GM12878 (cell line): ENCODE measurements at regions not wholly inside any gene's neighbourhood (a gene's known extent, or its start where the extent isn't known, plus 50 kb on each side); places are given as distances from the start of the nearest gene placed in this dataset.

Experiments
- ATAC-seq: fragments of 200-7000 bp; cut with Tn5 transposase; 3 replicates; pipeline ENCODE4 v1.9.1; 2020; ENCODE audit warnings: mild to moderate bottlenecking, moderate library complexity
- BruUV-seq: library from RNA; stranded (reverse); fragments of 400-500 nt; replicated peaks from 2 replicates; lab custom pipeline; 2021; lab: Mats Ljungman, UMichigan
- CTCF ChIA-PET: fragments of 300-600 bp; sonication (Branson Sonifier 250); formaldehyde crosslinking; extraction: SDS; loops from one replicate; lab custom pipeline; 2021; ENCODE audit warnings: inconsistent platforms; lab: Yijun Ruan, JAX
- POLR2A ChIA-PET: fragments of 350-600 bp; formaldehyde crosslinking; extraction: SDS; loops from one replicate; lab custom pipeline; 2021; ENCODE audit warnings: inconsistent platforms; lab: Charles Lee
- RAD21 ChIA-PET: fragments of 300-600 bp; sonication (Branson Sonifier 250); formaldehyde crosslinking; loops from one replicate; lab custom pipeline; 2023; ENCODE audit warnings: antibody characterized with exemption; ENCODE audit not compliant: unreplicated experiment; lab: Charles Lee
- SMC1A ChIA-PET: fragments of 300-600 bp; sonication (Branson Sonifier 250); formaldehyde crosslinking; loops from one replicate; lab custom pipeline; 2023; ENCODE audit not compliant: unreplicated experiment, uncharacterized antibody; lab: Charles Lee
- DNase-seq: peaks from one replicate; pipeline ENCODE4 v3.0.0-alpha.2; 2011; ENCODE audit warnings: low read depth, low spot score
- FAIRE-seq: peaks from 3 replicates; lab custom pipeline; 2011; peaks lifted over from hg19 to GRCh38; lab: Jason Lieb, UNC
- H2AFZ ChIP-seq: 2 replicates; pipeline ENCODE4 v1.6.0; 2011; ENCODE audit warnings: low read depth, low read length, control low read depth; ENCODE audit not compliant: control insufficient read depth
- H3K27ac ChIP-seq: 2 replicates; pipeline ENCODE4 v1.5.1; 2011; ENCODE audit warnings: control low read depth; ENCODE audit not compliant: control insufficient read depth, insufficient read depth
- H3K27me3 ChIP-seq, 2 experiments: replicated peaks in 1 of 2; 2 replicates each; pipeline versions ENCODE4 v1.6.0 to v1.6.1; 2011; ENCODE audit warnings: low read length in 1 of 2; ENCODE audit not compliant: control insufficient read depth in 2 of 2, insufficient read depth in 2 of 2
- H3K36me3 ChIP-seq, 2 experiments: 2 replicates each; pipeline ENCODE4 v1.5.1; 2011; ENCODE audit warnings: low read length in 1 of 2; ENCODE audit not compliant: control insufficient read depth in 2 of 2, insufficient read depth in 2 of 2
- H3K4me1 ChIP-seq: 2 replicates; pipeline ENCODE4 v1.6.1; 2011; ENCODE audit warnings: mild to moderate bottlenecking, low read length, moderate library complexity, mixed read lengths; ENCODE audit not compliant: control insufficient read depth, insufficient read depth
- H3K4me2 ChIP-seq: 2 replicates; pipeline ENCODE4 v1.6.0; 2011; ENCODE audit warnings: control low read depth; ENCODE audit not compliant: control insufficient read depth, insufficient read depth
- H3K4me3 ChIP-seq: fragments of 200-600 bp; sonication (generic); 2 replicates; pipeline ENCODE4 v1.5.1; 2016
- H3K79me2 ChIP-seq: 2 replicates; pipeline ENCODE4 v1.6.0; 2011; ENCODE audit warnings: low read length; ENCODE audit not compliant: control insufficient read depth, insufficient read depth
- H3K9ac ChIP-seq: 2 replicates; pipeline ENCODE4 v1.8.0; 2011; ENCODE audit warnings: low read length, control low read depth, mixed read lengths; ENCODE audit not compliant: control insufficient read depth, insufficient read depth
- H3K9me3 ChIP-seq: replicated peaks from 3 replicates; pipeline ENCODE4 v1.5.1; 2011; ENCODE audit warnings: mild to moderate bottlenecking, low read length; ENCODE audit not compliant: control insufficient read depth, insufficient read depth
- H4K20me1 ChIP-seq: 2 replicates; pipeline ENCODE4 v1.6.0; 2011; ENCODE audit not compliant: control insufficient read depth, insufficient read depth
- BHLHE40 ChIP-seq, 2 experiments: fragments of 450-650 bp in 1 of 2; IDR thresholded peaks; 2 replicates each; pipeline ENCODE4 v1.6.1; 2011 to 2017; ENCODE audit warnings: low read depth in 2 of 2, borderline replicate concordance in 1 of 2, improper control_type of control experiment in 1 of 2, low read length in 1 of 2, mild to moderate bottlenecking in 1 of 2
- EED ChIP-seq: sonication (generic); IDR thresholded peaks from 2 replicates; pipeline ENCODE4 v1.6.1; 2016; ENCODE audit warnings: antibody characterized with exemption, low read depth
- EZH2 ChIP-seq: IDR thresholded peaks from 2 replicates; pipeline ENCODE4 v1.6.1; 2012; ENCODE audit warnings: low read depth, mild to moderate bottlenecking, control low read depth, inconsistent platforms, low read length, borderline replicate concordance; ENCODE audit not compliant: control insufficient read depth
- FOXM1 ChIP-seq: IDR thresholded peaks from 2 replicates; pipeline ENCODE4 v1.6.1; 2012; ENCODE audit warnings: low read depth, mild to moderate bottlenecking, inconsistent platforms, low read length, moderate library complexity
- HDAC2 ChIP-seq: fragments of 200-600 bp; sonication (generic); IDR thresholded peaks from 2 replicates; pipeline ENCODE4 v1.6.1; 2017
- MTA2 ChIP-seq: fragments of 450-650 bp; IDR thresholded peaks from 2 replicates; pipeline ENCODE4 v1.6.1; 2016; ENCODE audit warnings: low read depth, mild to moderate bottlenecking, moderate library complexity
- MTA3 ChIP-seq: IDR thresholded peaks from 2 replicates; pipeline ENCODE4 v1.6.1; 2012; ENCODE audit warnings: low read length, inconsistent platforms, borderline replicate concordance
- MYB ChIP-seq: fragments of 150-350 bp; IDR thresholded peaks from 2 replicates; pipeline ENCODE4 v1.6.1; 2014; ENCODE audit warnings: mild to moderate bottlenecking, low read depth, low read length, borderline replicate concordance
- PAX5 ChIP-seq: IDR thresholded peaks from 2 replicates; pipeline ENCODE4 v1.6.1; 2011; ENCODE audit warnings: low read depth, low read length, borderline replicate concordance
- RAD21 ChIP-seq: IDR thresholded peaks from 2 replicates; pipeline ENCODE4 v1.6.1; 2011; ENCODE audit warnings: mild to moderate bottlenecking, low read depth, low read length, moderate library complexity; ENCODE audit not compliant: insufficient read depth
- YY1 ChIP-seq: IDR thresholded peaks from 2 replicates; pipeline ENCODE4 v1.6.1; 2011; ENCODE audit warnings: low read depth, mild to moderate bottlenecking, low read length
- ZSCAN29 ChIP-seq: fragments of 450-650 bp; IDR thresholded peaks from 2 replicates; pipeline ENCODE4 v1.6.1; 2017; ENCODE audit warnings: mild to moderate bottlenecking, moderate library complexity
- WGBS: methylation state at CpG from one replicate; pipeline ENCODE4 v1.1.6; 2016; ENCODE audit warnings: low lambda C conversion rate; ENCODE audit not compliant: insufficient replicate concordance, insufficient coverage; ENCODE audit errors: missing lambda C conversion rate; 5-methylcytosine and 5-hydroxymethylcytosine counted together
- in situ Hi-C: fragments of 300-500 bp; cut with MboI; formaldehyde crosslinking; loops from 9 replicates; pipeline ENCODE4 v1.14.3; 2018; ENCODE audit warnings: mixed read lengths
- intact Hi-C: fragments of 100-400 bp; cut with micrococcal nuclease; formaldehyde crosslinking; loops from one replicate; pipeline ENCODE4 v1.14.2; 2022; ENCODE audit not compliant: unreplicated experiment
- TF ChIP-seq, protein P1 (sequence below): fragments of 450-650 bp; IDR thresholded peaks from 2 replicates; pipeline ENCODE4 v1.6.1; 2017; ENCODE audit warnings: mild to moderate bottlenecking, moderate library complexity
- TF ChIP-seq, protein P2 (sequence below): fragments of 450-650 bp; IDR thresholded peaks from 2 replicates; pipeline ENCODE4 v1.6.1; 2017; ENCODE audit warnings: low read depth, mild to moderate bottlenecking, moderate library complexity
- TF ChIP-seq, protein P3 (sequence below): fragments of 450-650 bp; formaldehyde crosslinking; IDR thresholded peaks from 2 replicates; pipeline ENCODE4 v1.4.0; 2020; ENCODE audit warnings: mild to moderate bottlenecking, moderate library complexity

DNA sequence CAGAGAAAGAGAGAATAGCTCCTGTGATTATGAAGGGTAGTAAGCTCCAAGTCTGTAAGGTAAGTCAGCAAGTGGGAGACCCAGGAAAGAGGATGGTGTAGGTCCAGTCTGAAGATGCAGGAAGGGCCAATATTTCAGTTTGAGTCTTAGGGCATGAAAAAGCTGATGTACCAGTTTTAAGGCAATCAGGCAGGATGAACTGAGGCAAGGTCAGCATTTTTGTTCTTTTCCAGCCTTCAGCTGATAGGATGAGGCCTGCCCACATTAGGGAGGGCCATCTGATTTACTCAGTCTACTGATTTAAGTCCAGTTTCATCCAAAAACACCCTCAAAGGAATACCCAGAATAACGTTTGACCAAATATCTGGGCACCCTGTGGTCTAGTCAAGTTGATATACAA lies 347.3 kb downstream of the CMPK2 start (continued):
- TF ChIP-seq, protein P1, sequence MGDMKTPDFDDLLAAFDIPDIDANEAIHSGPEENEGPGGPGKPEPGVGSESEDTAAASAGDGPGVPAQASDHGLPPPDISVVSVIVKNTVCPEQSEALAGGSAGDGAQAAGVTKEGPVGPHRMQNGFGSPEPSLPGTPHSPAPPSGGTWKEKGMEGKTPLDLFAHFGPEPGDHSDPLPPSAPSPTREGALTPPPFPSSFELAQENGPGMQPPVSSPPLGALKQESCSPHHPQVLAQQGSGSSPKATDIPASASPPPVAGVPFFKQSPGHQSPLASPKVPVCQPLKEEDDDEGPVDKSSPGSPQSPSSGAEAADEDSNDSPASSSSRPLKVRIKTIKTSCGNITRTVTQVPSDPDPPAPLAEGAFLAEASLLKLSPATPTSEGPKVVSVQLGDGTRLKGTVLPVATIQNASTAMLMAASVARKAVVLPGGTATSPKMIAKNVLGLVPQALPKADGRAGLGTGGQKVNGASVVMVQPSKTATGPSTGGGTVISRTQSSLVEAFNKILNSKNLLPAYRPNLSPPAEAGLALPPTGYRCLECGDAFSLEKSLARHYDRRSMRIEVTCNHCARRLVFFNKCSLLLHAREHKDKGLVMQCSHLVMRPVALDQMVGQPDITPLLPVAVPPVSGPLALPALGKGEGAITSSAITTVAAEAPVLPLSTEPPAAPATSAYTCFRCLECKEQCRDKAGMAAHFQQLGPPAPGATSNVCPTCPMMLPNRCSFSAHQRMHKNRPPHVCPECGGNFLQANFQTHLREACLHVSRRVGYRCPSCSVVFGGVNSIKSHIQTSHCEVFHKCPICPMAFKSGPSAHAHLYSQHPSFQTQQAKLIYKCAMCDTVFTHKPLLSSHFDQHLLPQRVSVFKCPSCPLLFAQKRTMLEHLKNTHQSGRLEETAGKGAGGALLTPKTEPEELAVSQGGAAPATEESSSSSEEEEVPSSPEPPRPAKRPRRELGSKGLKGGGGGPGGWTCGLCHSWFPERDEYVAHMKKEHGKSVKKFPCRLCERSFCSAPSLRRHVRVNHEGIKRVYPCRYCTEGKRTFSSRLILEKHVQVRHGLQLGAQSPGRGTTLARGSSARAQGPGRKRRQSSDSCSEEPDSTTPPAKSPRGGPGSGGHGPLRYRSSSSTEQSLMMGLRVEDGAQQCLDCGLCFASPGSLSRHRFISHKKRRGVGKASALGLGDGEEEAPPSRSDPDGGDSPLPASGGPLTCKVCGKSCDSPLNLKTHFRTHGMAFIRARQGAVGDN = no peak
- TF ChIP-seq MTA3 (no peak), ZSCAN29 (no peak), EZH2 (no peak), BHLHE40 (IDR thresholded peaks at IDR 0.05; ENCODE audit: borderline replicate concordance in 1 of 2, low read depth in 2 of 2, low read length in 1 of 2) (no peak)
- TF ChIP-seq, protein P2, sequence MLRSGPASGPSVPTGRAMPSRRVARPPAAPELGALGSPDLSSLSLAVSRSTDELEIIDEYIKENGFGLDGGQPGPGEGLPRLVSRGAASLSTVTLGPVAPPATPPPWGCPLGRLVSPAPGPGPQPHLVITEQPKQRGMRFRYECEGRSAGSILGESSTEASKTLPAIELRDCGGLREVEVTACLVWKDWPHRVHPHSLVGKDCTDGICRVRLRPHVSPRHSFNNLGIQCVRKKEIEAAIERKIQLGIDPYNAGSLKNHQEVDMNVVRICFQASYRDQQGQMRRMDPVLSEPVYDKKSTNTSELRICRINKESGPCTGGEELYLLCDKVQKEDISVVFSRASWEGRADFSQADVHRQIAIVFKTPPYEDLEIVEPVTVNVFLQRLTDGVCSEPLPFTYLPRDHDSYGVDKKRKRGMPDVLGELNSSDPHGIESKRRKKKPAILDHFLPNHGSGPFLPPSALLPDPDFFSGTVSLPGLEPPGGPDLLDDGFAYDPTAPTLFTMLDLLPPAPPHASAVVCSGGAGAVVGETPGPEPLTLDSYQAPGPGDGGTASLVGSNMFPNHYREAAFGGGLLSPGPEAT = no peak

DNA sequence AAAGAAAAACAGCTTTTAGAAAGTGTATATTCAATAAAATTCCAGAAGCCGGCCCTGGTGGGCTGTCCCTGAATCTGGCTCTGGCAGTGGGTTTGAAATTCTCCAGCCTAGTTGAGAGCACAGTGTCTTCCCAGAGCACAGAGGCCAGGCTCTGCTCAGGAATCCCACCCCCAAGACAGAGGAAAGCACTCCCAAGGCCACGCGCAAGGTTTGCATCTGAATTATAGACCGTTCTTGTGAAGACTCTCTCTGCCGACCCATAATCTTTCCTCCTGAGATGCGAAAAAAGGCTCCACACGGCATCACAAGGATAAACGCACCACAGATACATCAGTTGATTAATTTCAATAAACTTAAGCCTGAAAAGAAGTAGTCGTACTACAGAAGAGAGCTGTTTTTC lies 342.2 kb downstream of the CMPK2 start:
- SMC1A ChIA-PET = interaction anchor here (0.6 kb wide), 1 partner anchor 10 kb away, joined by 3 read pairs; no protein-coding TSS in a partner anchor
- H3K4me2 ChIP-seq = no peak overlapping the region
- H2AFZ ChIP-seq = no peak overlapping the region
- H3K9me3 ChIP-seq = no peaks in the 10 kb centered on the region
- in situ Hi-C loops (no loop called here), intact Hi-C loops (no loop called here)
- no TSS peak for BruUV-seq
- ATAC-seq (no peak), DNase-seq (no peak), FAIRE-seq (no peak)
- no peaks in the 10 kb centered on the region for H3K79me2 ChIP-seq
- RAD21 ChIA-PET = no interaction called here
- no peaks in the 10 kb centered on the region for H4K20me1 ChIP-seq
- H3K36me3 ChIP-seq = no peaks in the 10 kb centered on the region
- POLR2A ChIA-PET = no interaction called here
- CTCF ChIA-PET = no interaction called here
- 57% methylated on average over 9 of the region's 9 CpGs for WGBS
- H3K4me1 ChIP-seq = no peaks in the 10 kb centered on the region
- H3K4me3 ChIP-seq = no peak overlapping the region
- H3K27me3 ChIP-seq = no peaks in the 10 kb centered on the region
- no peak overlapping the region for H3K27ac ChIP-seq
- no peak overlapping the region for H3K9ac ChIP-seq
- no peak for TF ChIP-seq FOXM1
- TF ChIP-seq, protein P3, sequence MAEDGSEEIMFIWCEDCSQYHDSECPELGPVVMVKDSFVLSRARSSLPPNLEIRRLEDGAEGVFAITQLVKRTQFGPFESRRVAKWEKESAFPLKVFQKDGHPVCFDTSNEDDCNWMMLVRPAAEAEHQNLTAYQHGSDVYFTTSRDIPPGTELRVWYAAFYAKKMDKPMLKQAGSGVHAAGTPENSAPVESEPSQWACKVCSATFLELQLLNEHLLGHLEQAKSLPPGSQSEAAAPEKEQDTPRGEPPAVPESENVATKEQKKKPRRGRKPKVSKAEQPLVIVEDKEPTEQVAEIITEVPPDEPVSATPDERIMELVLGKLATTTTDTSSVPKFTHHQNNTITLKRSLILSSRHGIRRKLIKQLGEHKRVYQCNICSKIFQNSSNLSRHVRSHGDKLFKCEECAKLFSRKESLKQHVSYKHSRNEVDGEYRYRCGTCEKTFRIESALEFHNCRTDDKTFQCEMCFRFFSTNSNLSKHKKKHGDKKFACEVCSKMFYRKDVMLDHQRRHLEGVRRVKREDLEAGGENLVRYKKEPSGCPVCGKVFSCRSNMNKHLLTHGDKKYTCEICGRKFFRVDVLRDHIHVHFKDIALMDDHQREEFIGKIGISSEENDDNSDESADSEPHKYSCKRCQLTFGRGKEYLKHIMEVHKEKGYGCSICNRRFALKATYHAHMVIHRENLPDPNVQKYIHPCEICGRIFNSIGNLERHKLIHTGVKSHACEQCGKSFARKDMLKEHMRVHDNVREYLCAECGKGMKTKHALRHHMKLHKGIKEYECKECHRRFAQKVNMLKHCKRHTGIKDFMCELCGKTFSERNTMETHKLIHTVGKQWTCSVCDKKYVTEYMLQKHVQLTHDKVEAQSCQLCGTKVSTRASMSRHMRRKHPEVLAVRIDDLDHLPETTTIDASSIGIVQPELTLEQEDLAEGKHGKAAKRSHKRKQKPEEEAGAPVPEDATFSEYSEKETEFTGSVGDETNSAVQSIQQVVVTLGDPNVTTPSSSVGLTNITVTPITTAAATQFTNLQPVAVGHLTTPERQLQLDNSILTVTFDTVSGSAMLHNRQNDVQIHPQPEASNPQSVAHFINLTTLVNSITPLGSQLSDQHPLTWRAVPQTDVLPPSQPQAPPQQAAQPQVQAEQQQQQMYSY = no peak
- TF ChIP-seq HDAC2 = no peak
- no peak for TF ChIP-seq EED
- TF ChIP-seq PAX5 = no peak
- TF ChIP-seq RAD21 = no peak
- TF ChIP-seq MTA2 = no peak
- TF ChIP-seq YY1 = no peak
- no peak for TF ChIP-seq MYB
